Kidney (tissue), 13 donors: ENCODE measurements at regions not wholly inside any gene's neighbourhood (a gene's known extent, or its start where the extent isn't known, plus 50 kb on each side); places are given as distances from the start of the nearest gene placed in this dataset.

ENCODE experiments used
- DNase-seq, 5 donors: peaks; one replicate each; pipeline ENCODE4 v3.0.0-alpha.2; 2013 to 2020
- FAIRE-seq: peaks from 2 replicates; lab custom pipeline; 2012; peaks lifted over from hg19 to GRCh38; lab: Jason Lieb, UNC
- H3K27ac ChIP-seq, 2 donors: one replicate each; pipeline ENCODE4 v1.7.0; 2013; ENCODE audit warnings: low read depth in 2 of 2, low read length in 2 of 2, inconsistent platforms in 1 of 2
- H3K27me3 ChIP-seq: one replicate; pipeline ENCODE4 v1.7.1; 2013; ENCODE audit warnings: low read length, inconsistent platforms; ENCODE audit not compliant: control insufficient read depth, insufficient read depth
- H3K36me3 ChIP-seq, 3 donors: one replicate each; pipeline versions ENCODE4 v1.7.0 to v1.7.1; 2013; ENCODE audit warnings: low read length in 3 of 3, control low read depth in 1 of 3, inconsistent platforms in 1 of 3; ENCODE audit not compliant: insufficient read depth in 3 of 3, control insufficient read depth in 2 of 3
- H3K4me1 ChIP-seq, 3 donors: one replicate each; pipeline versions ENCODE4 v1.7.0 to v1.7.1; 2013; ENCODE audit warnings: low read length in 3 of 3, inconsistent platforms in 1 of 3, low read depth in 1 of 3; ENCODE audit not compliant: control insufficient read depth in 2 of 3, insufficient read depth in 2 of 3
- H3K4me3 ChIP-seq, 3 donors: one replicate each; pipeline versions ENCODE4 v1.7.0 to v1.8.1; 2013; ENCODE audit warnings: low read length in 3 of 3, control low read depth in 1 of 3, inconsistent platforms in 1 of 3
- H3K9ac ChIP-seq, 3 donors: one replicate each; pipeline versions ENCODE4 v1.7.0 to v1.7.1; 2013; ENCODE audit warnings: low read length in 3 of 3, control low read depth in 1 of 3, inconsistent platforms in 1 of 3
- H3K9me3 ChIP-seq, 3 donors: one replicate each; pipeline versions ENCODE4 v1.7.0 to v1.7.1; 2013; ENCODE audit warnings: low read length in 3 of 3, control low read depth in 1 of 3, inconsistent platforms in 1 of 3; ENCODE audit not compliant: control insufficient read depth in 2 of 3, insufficient read depth in 1 of 3
- intact Hi-C: fragments of 100-400 bp; cut with DNase I; formaldehyde crosslinking; loops from one replicate; pipeline ENCODE4 v1.11.1; 2022
- TF ChIP-seq, protein P1 (sequence below): IDR thresholded peaks from 3 replicates; pipeline ENCODE4 v1.5.1; 2012; ENCODE audit warnings: mild to moderate bottlenecking, moderate library complexity, borderline replicate concordance; ENCODE audit not compliant: insufficient read depth; ENCODE audit errors: extremely low read depth
- donor health status: control.
- donor health status: control.
- donor health status: control.
- donor health status: control.
- donor health status: control.
- donor health status: DM: yes; HTN: yes; CAD: no.
- donor health status: Normal renal cell carcinoma (clear cell type).

DNA sequence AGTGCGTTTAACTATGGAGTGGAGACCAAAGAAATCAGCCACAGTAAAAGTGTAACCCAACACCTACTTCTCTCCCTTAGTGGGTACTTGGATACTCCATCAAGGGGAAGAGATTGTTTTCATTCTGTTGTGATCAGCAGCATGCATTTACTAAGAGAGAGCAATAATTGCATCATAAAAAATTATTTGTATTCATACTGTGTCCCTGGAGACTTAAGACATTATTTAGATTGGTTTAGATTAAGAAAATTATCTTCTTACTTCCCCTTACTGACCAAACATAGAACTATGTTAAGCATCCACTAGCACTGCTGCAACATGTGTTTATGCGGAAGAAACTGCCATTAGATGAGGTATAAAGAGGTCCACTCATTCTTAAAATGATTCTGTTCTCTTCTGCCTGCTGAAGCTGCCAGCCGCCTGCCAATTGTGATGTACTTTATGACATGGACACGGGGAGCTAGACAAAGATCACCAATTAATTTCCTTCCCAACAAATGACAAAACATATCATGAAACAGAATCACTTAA lies 738.5 kb downstream of the DIAPH3 start:
- no peak overlapping the region for H3K27ac ChIP-seq
- no peak for FAIRE-seq

DNA sequence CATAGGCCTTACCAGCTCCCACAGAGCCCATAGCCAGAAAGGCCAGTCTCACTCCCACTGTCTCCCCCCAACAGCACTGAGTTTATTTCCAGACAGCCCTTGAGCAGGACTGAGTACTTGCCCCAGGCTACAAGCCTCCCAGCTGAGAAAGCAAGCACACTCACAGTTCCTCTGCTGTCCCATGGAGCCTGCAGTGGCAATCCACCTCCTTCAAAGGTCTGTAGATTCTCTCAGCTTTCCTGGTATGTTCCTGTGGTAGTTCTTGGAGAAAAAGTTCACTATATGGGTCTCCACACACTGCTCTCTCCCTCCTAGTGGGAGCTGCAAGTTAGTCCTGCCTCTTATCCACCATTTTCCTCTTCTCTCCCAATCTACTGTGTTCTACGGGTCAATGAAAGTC lies 728.7 kb downstream of the DIAPH3 start:
- DNase-seq: no peak
- Histone ChIP-seq H3K27ac (no peak overlapping the region), H3K9ac (no peak overlapping the region), H3K4me1 (no peaks in the 10 kb centered on the region), H3K27me3 (no peaks in the 10 kb centered on the region), H3K4me3 (no peak overlapping the region), H3K9me3 (peaks cover 0 to 24% (median 0%) of the 10 kb centered on the region in 3 donors), H3K36me3 (no peaks in the 10 kb centered on the region)
- no peak for FAIRE-seq
- intact Hi-C loops: no loop called here
- TF ChIP-seq, protein P1, sequence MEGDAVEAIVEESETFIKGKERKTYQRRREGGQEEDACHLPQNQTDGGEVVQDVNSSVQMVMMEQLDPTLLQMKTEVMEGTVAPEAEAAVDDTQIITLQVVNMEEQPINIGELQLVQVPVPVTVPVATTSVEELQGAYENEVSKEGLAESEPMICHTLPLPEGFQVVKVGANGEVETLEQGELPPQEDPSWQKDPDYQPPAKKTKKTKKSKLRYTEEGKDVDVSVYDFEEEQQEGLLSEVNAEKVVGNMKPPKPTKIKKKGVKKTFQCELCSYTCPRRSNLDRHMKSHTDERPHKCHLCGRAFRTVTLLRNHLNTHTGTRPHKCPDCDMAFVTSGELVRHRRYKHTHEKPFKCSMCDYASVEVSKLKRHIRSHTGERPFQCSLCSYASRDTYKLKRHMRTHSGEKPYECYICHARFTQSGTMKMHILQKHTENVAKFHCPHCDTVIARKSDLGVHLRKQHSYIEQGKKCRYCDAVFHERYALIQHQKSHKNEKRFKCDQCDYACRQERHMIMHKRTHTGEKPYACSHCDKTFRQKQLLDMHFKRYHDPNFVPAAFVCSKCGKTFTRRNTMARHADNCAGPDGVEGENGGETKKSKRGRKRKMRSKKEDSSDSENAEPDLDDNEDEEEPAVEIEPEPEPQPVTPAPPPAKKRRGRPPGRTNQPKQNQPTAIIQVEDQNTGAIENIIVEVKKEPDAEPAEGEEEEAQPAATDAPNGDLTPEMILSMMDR: no peak

More for the DNA sequence above, 738.5 kb downstream of the DIAPH3 start:
- Histone ChIP-seq H3K9ac (no peak overlapping the region), H3K4me1 (no peaks in the 10 kb centered on the region), H3K36me3 (no peaks in the 10 kb centered on the region), H3K27me3 (no peaks in the 10 kb centered on the region), H3K4me3 (no peak overlapping the region), H3K9me3 (no peaks in the 10 kb centered on the region)
- no peak for DNase-seq
- TF ChIP-seq, protein P1: no peak
- intact Hi-C loops: no loop called here

DNA sequence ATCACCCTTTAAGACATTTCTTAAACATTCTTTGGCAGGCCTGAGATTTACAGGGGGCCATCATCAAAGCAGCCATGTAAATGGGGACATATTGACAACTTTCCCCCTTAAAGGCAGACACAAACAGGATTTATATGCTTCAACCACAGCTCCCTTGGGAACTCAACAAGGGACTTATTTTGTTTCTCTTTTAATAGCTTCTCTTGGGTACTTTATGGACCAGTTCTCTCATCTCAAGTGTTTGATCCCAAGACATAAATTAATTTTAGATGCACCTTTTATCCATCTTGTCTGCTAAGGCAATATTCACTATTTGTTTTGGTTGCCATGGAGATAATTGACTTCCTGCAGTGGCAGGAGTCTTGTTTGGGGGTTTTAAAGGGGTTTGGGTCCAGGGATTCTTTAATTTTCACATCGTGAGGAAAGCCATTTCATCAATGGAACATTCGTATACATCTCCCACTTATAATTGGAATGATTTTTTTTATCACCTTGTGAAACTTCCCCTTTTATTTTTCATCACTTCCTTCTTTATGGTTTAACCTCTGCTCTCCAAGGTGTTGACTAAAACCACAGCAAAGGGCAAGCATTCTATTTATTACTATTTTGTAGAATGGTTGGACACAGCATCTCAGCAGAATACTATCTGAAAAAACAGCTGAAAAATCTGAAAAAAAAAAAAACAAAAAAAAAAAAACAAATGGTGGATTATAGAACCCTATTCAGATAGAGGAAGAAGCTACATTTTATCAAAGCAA lies 726.0 kb downstream of the DIAPH3 start:
- H3K9me3 ChIP-seq: peaks cover 0 to 14% (median 0%) of the 10 kb centered on the region in 3 donors
- H3K27me3 ChIP-seq: no peaks in the 10 kb centered on the region
- DNase-seq: no peak
- no peaks in the 10 kb centered on the region for H3K36me3 ChIP-seq
- H3K27ac ChIP-seq: no peak overlapping the region
- no peak overlapping the region for H3K9ac ChIP-seq
- no peak for FAIRE-seq
- TF ChIP-seq, protein P1: no peak
- intact Hi-C loops: no loop called here
- H3K4me3 ChIP-seq: no peak overlapping the region
- no peaks in the 10 kb centered on the region for H3K4me1 ChIP-seq
